ENCODE measurements at regions not wholly inside any gene's neighbourhood (a gene's known extent, or its start where the extent isn't known, plus 50 kb on each side); places are given as distances from the start of the nearest gene placed in this dataset.

- TF ChIP-seq EZH2 (IDR thresholded peaks at IDR 0.05; ENCODE audit: insufficient read depth, poor library complexity, severe bottlenecking) (no peak), EZH2phosphoT487 (IDR thresholded peaks at IDR 0.05; ENCODE audit: insufficient read depth, low read depth) (no peak)
Observed at GRCh38 chr3:56914646-56915045, 112.9 kb upstream of the ARHGEF3 start.
